CD4-positive, alpha-beta T cell treated with Interleukin-10 for 1 hour (primary cell): ENCODE measurements at regions not wholly inside any gene's neighbourhood (a gene's known extent, or its start where the extent isn't known, plus 50 kb on each side); places are given as distances from the start of the nearest gene placed in this dataset.

ENCODE experiments used
- DNase-seq: peaks from one replicate; pipeline ENCODE4 v3.0.0-alpha.2; 2020

- DNase-seq, result no peak
These were observed 179.4 kb upstream of the FN1 start for GRCh38 chr2:215615067-215615802.

GRCh38 chr2:215614296-215614695, 178.4 kb upstream of the FN1 start:
- no peak for DNase-seq

- DNase-seq, result no peak
These were observed 178.0 kb upstream of the FN1 start for GRCh38 chr2:215613888-215614287.

- DNase-seq, result no peak
These were observed 177.4 kb upstream of the FN1 start for GRCh38 chr2:215613280-215613679.

GRCh38 chr2:215612786-215613185, 176.9 kb upstream of the FN1 start:
- DNase-seq, result no peak

GRCh38 chr2:215611609-215612386, 175.9 kb upstream of the FN1 start:
- DNase-seq, result no peak

- no peak for DNase-seq
These were observed 173.5 kb upstream of the FN1 start for GRCh38 chr2:215609089-215610032.

- DNase-seq, result no peak
These were observed 171.9 kb upstream of the FN1 start for GRCh38 chr2:215607766-215608165.

- no peak for DNase-seq
These were observed 170.4 kb upstream of the FN1 start for GRCh38 chr2:215606219-215606618.

- no peak for DNase-seq
These were observed 169.3 kb upstream of the FN1 start for GRCh38 chr2:215605214-215605613.

- no peak for DNase-seq
These were observed 168.7 kb upstream of the FN1 start for GRCh38 chr2:215604606-215605005.

GRCh38 chr2:215603440-215603839, 167.6 kb upstream of the FN1 start:
- no peak for DNase-seq

GRCh38 chr2:215602997-215603396, 167.1 kb upstream of the FN1 start:
- DNase-seq, result no peak

GRCh38 chr2:215601990-215602721, 166.3 kb upstream of the FN1 start:
- no peak for DNase-seq

GRCh38 chr2:215601526-215601925, 165.7 kb upstream of the FN1 start:
- no peak for DNase-seq

- no peak for DNase-seq
These were observed 162.6 kb upstream of the FN1 start for GRCh38 chr2:215598376-215598975.

- DNase-seq, result no peak
These were observed 161.7 kb upstream of the FN1 start for GRCh38 chr2:215597577-215597976.

- DNase-seq, result no peak
These were observed 158.9 kb upstream of the FN1 start for GRCh38 chr2:215594766-215595165.

GRCh38 chr2:215590010-215590745, 154.3 kb upstream of the FN1 start:
- no peak for DNase-seq

- DNase-seq, result no peak
These were observed 148.0 kb upstream of the FN1 start for GRCh38 chr2:215583881-215584280.

- DNase-seq, result no peak
These were observed 143.9 kb upstream of the FN1 start for GRCh38 chr2:215579809-215580208.
